B cell (primary cell): ENCODE measurements at regions not wholly inside any gene's neighbourhood (a gene's known extent, or its start where the extent isn't known, plus 50 kb on each side); places are given as distances from the start of the nearest gene placed in this dataset.

Source experiments
- EZH2 ChIP-seq: IDR thresholded peaks from 2 replicates; pipeline ENCODE4 v1.6.1; 2012; ENCODE audit warnings: borderline replicate concordance, low read depth, mild to moderate bottlenecking, moderate library complexity, low read length; ENCODE audit not compliant: insufficient read depth, poor library complexity, severe bottlenecking
- TF ChIP-seq, protein P1 (sequence below): fragments of 200-600 bp; IDR thresholded peaks from one replicate; pipeline ENCODE4 v1.8.0; 2022; ENCODE audit warnings: antibody characterized with exemption, mild to moderate bottlenecking

DNA sequence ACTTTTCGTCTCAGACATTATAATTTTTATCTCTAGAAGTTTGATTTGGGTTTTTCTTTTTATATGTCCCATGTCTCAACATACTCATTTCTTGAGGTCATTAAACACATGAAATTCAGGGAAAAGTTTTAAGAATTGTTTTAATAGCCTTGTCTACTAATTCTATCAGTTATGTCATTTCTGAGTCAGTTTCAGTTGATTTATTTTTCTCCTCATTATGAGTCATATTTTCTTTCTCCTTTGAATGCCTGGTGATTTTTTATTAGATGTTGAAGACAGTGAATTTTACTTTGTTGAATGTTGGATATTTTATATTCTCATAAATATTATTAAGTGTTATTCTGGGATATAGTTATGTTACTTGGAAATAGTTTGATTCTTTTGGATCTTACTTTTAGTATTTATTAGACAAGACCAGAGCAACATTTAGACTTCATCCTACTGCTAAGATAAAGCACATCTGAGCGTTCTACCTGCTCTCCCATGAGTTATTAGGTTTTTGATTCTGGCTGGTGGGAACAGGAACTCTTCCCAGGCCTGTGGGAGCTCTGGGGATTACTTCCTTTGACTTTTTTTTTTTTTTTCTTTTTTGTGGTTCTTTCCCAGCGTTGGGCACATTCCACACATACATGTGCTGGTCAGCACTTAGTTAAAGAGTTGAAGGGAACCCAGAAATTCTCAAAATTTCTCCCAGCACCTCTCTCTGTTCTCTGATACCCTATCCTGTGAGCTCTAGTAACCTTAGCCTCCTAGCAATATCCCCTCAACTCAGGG, 1157.7 kb downstream of the BCL11B start:
- TF ChIP-seq, protein P1, sequence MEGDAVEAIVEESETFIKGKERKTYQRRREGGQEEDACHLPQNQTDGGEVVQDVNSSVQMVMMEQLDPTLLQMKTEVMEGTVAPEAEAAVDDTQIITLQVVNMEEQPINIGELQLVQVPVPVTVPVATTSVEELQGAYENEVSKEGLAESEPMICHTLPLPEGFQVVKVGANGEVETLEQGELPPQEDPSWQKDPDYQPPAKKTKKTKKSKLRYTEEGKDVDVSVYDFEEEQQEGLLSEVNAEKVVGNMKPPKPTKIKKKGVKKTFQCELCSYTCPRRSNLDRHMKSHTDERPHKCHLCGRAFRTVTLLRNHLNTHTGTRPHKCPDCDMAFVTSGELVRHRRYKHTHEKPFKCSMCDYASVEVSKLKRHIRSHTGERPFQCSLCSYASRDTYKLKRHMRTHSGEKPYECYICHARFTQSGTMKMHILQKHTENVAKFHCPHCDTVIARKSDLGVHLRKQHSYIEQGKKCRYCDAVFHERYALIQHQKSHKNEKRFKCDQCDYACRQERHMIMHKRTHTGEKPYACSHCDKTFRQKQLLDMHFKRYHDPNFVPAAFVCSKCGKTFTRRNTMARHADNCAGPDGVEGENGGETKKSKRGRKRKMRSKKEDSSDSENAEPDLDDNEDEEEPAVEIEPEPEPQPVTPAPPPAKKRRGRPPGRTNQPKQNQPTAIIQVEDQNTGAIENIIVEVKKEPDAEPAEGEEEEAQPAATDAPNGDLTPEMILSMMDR: no peak
- no peak for TF ChIP-seq EZH2
